H1 (cell line): ENCODE measurements at regions not wholly inside any gene's neighbourhood (a gene's known extent, or its start where the extent isn't known, plus 50 kb on each side); places are given as distances from the start of the nearest gene placed in this dataset.

Experiments
- CTCF ChIA-PET: fragments of 300-600 bp; sonication (Branson Sonifier 250); formaldehyde crosslinking; loops from one replicate; lab custom pipeline; 2021; ENCODE audit not compliant: partially characterized antibody; lab: Charles Lee
- POLR2A ChIA-PET: fragments of 300-600 bp; sonication (Branson Sonifier 250); formaldehyde crosslinking; loops from one replicate; lab custom pipeline; 2021; ENCODE audit warnings: inconsistent platforms; ENCODE audit not compliant: partially characterized antibody; lab: Charles Lee
- DNase-seq, 2 experiments: peaks; one replicate each; pipeline versions ENCODE4 v3.0.0 to v3.0.0-alpha.2; 2010 to 2022; ENCODE audit warnings: low spot score in 2 of 2, low read depth in 1 of 2, mixed read lengths in 1 of 2
- FAIRE-seq: peaks from 2 replicates; lab custom pipeline; 2011; peaks lifted over from hg19 to GRCh38; lab: Jason Lieb, UNC
- H2AFZ ChIP-seq: 2 replicates; pipeline ENCODE4 v1.8.1; 2012; ENCODE audit warnings: low read length, inconsistent platforms
- H2AK5ac ChIP-seq: 2 replicates; pipeline ENCODE4 v1.6.1; 2013; ENCODE audit warnings: low read depth, low read length
- H2BK120ac ChIP-seq: replicated peaks from 2 replicates; pipeline ENCODE3; 2013; ENCODE audit warnings: low read depth, low read length, inconsistent platforms
- H2BK12ac ChIP-seq: 2 replicates; pipeline ENCODE4 v1.6.1; 2013; ENCODE audit warnings: low read depth, low read length
- H2BK15ac ChIP-seq: 2 replicates; pipeline ENCODE4 v1.6.1; 2013; ENCODE audit warnings: low read length
- H2BK20ac ChIP-seq: 2 replicates; pipeline ENCODE4 v1.6.1; 2013; ENCODE audit warnings: low read length
- H2BK5ac ChIP-seq: 2 replicates; pipeline ENCODE4 v1.6.1; 2013; ENCODE audit warnings: low read depth, low read length
- H3K14ac ChIP-seq: 2 replicates; pipeline ENCODE4 v1.6.1; 2013; ENCODE audit warnings: inconsistent platforms; ENCODE audit not compliant: insufficient read length
- H3K18ac ChIP-seq: 2 replicates; pipeline ENCODE4 v1.6.1; 2013; ENCODE audit warnings: low read length; ENCODE audit errors: extremely low read depth
- H3K23ac ChIP-seq: 2 replicates; pipeline ENCODE4 v1.6.1; 2013; ENCODE audit warnings: inconsistent platforms; ENCODE audit not compliant: insufficient read length
- H3K23me2 ChIP-seq: 2 replicates; pipeline ENCODE4 v1.6.1; 2013; ENCODE audit warnings: low read depth, low read length
- H3K27ac ChIP-seq: 2 replicates; pipeline ENCODE4 v1.6.1; 2011; ENCODE audit warnings: low read depth, low read length, inconsistent platforms
- H3K27me3 ChIP-seq, 4 experiments: replicated peaks in 1 of 4; 1 replicate in 1 of 4; 2 replicates in 3 of 4; pipeline versions ENCODE4 v1.6.1 to v1.8.1; 2011 to 2013; ENCODE audit warnings: low read length in 3 of 4, mild to moderate bottlenecking in 3 of 4, inconsistent platforms in 2 of 4, mixed read lengths in 2 of 4, moderate library complexity in 1 of 4; ENCODE audit not compliant: control insufficient read depth in 3 of 4, insufficient read depth in 3 of 4; ENCODE audit errors: extremely low read depth in 1 of 4
- H3K36me3 ChIP-seq, 4 experiments: 2 replicates each; pipeline versions ENCODE4 v1.6.1 to v1.8.1; 2011 to 2013; ENCODE audit warnings: mild to moderate bottlenecking in 4 of 4, low read length in 3 of 4, moderate library complexity in 2 of 4, control low read depth in 1 of 4, inconsistent platforms in 1 of 4; ENCODE audit not compliant: insufficient read depth in 4 of 4, control insufficient read depth in 2 of 4
- H3K4ac ChIP-seq: replicated peaks from 2 replicates; pipeline ENCODE3; 2013; ENCODE audit warnings: low read length, low read depth, mixed read lengths, inconsistent platforms; ENCODE audit not compliant: insufficient read length
- H3K4me1 ChIP-seq, 4 experiments: replicated peaks in 1 of 4; 1 replicate in 1 of 4; 2 replicates in 3 of 4; pipeline versions ENCODE4 v1.6.1 to v1.8.1; 2011 to 2013; ENCODE audit warnings: low read length in 3 of 4, inconsistent platforms in 2 of 4, mixed read lengths in 1 of 4; ENCODE audit not compliant: insufficient read depth in 4 of 4, control insufficient read depth in 3 of 4
- H3K4me2 ChIP-seq, 2 experiments: 2 replicates each; pipeline versions ENCODE4 v1.6.1 to v1.8.1; 2011 to 2013; ENCODE audit warnings: low read depth in 2 of 2, low read length in 2 of 2, control low read depth in 1 of 2, inconsistent platforms in 1 of 2, mild to moderate bottlenecking in 1 of 2; ENCODE audit not compliant: insufficient read depth in 1 of 2
- H3K4me3 ChIP-seq, 4 experiments: fragments of 200-600, 300-600 bp in 1 of 4; sonication (generic), shearing (Covaris generic), sonication (Bioruptor Twin) in 1 of 4; 2 replicates each; pipeline versions ENCODE4 v1.5.1 to v1.8.1; 2011 to 2016; ENCODE audit warnings: low read length in 4 of 4, low read depth in 3 of 4, control low read depth in 2 of 4, inconsistent platforms in 2 of 4, mild to moderate bottlenecking in 2 of 4, mixed read lengths in 1 of 4, moderate library complexity in 1 of 4; ENCODE audit not compliant: insufficient read depth in 2 of 4; ENCODE audit errors: extremely low read depth in 1 of 4
- H3K56ac ChIP-seq: replicated peaks from 2 replicates; pipeline ENCODE3; 2013; ENCODE audit warnings: low read depth, mild to moderate bottlenecking, mixed read lengths, low read length, inconsistent platforms; ENCODE audit not compliant: insufficient read length
- H3K79me1 ChIP-seq: 2 replicates; pipeline ENCODE4 v1.6.1; 2013; ENCODE audit warnings: low read depth, low read length, control low read depth
- H3K79me2 ChIP-seq, 2 experiments: 2 replicates each; pipeline versions ENCODE4 v1.6.1 to v1.8.1; 2012 to 2013; ENCODE audit warnings: low read length in 2 of 2, mild to moderate bottlenecking in 2 of 2, inconsistent platforms in 1 of 2; ENCODE audit not compliant: insufficient read depth in 2 of 2, control insufficient read depth in 1 of 2
- H3K9ac ChIP-seq, 4 experiments: replicated peaks in 1 of 4; 1 replicate in 1 of 4; 2 replicates in 3 of 4; pipeline versions ENCODE4 v1.6.1 to v1.8.1; 2011 to 2013; ENCODE audit warnings: low read depth in 3 of 4, low read length in 3 of 4, control low read depth in 2 of 4, mild to moderate bottlenecking in 2 of 4, moderate library complexity in 2 of 4, inconsistent platforms in 1 of 4; ENCODE audit errors: extremely low read depth in 1 of 4
- H3K9me3 ChIP-seq, 2 experiments: 2 replicates each; pipeline versions ENCODE4 v1.6.1 to v1.8.1; 2012 to 2013; ENCODE audit warnings: mild to moderate bottlenecking in 2 of 2, moderate library complexity in 2 of 2, control low read depth in 1 of 2, inconsistent platforms in 1 of 2, low read depth in 1 of 2, low read length in 1 of 2, mixed read lengths in 1 of 2; ENCODE audit not compliant: insufficient read depth in 2 of 2
- H4K20me1 ChIP-seq, 2 experiments: replicated peaks in 1 of 2; 2 replicates each; pipeline versions ENCODE3 to v1.8.1; 2011 to 2013; ENCODE audit warnings: inconsistent platforms in 2 of 2, low read length in 2 of 2, mild to moderate bottlenecking in 1 of 2; ENCODE audit not compliant: insufficient read depth in 2 of 2, control insufficient read depth in 1 of 2
- H4K5ac ChIP-seq: 2 replicates; pipeline ENCODE4 v1.6.1; 2013; ENCODE audit warnings: low read length, low read depth, mixed read lengths, inconsistent platforms; ENCODE audit not compliant: insufficient read length
- H4K8ac ChIP-seq: 2 replicates; pipeline ENCODE4 v1.8.0; 2013; ENCODE audit warnings: mild to moderate bottlenecking, moderate library complexity, low read length, inconsistent platforms; ENCODE audit not compliant: insufficient read depth; ENCODE audit errors: extremely low read depth
- H4K91ac ChIP-seq: replicated peaks from 2 replicates; pipeline ENCODE3; 2013; ENCODE audit warnings: low read length, mixed read lengths, inconsistent platforms; ENCODE audit not compliant: insufficient read length
- ASH2L ChIP-seq: fragments of 200-600, 300-600 bp; sonication (generic); IDR thresholded peaks from one replicate; pipeline ENCODE4 v1.7.1; 2017; ENCODE audit warnings: low read length
- BRCA1 ChIP-seq: IDR thresholded peaks from 2 replicates; pipeline ENCODE4 v1.6.1; 2012; ENCODE audit warnings: low read depth, low read length, improper control_type of control experiment
- CBX5 ChIP-seq: fragments of 300-800, 300-1000 bp; sonication (generic); IDR thresholded peaks from 2 replicates; pipeline ENCODE4 v1.7.1; 2016; ENCODE audit warnings: antibody characterized with exemption, low read length, low read depth
- GABPA ChIP-seq: IDR thresholded peaks from 2 replicates; pipeline ENCODE4 v1.6.1; 2011; ENCODE audit warnings: mild to moderate bottlenecking, low read length, moderate library complexity, borderline replicate concordance; ENCODE audit not compliant: insufficient read depth
- HDAC2 ChIP-seq, 2 experiments: fragments of 300-600 bp in 1 of 2; sonication (generic) in 1 of 2; IDR thresholded peaks; 2 replicates each; pipeline ENCODE4 v1.6.1; 2011 to 2012; ENCODE audit warnings: low read depth in 2 of 2, low read length in 2 of 2, mild to moderate bottlenecking in 2 of 2, moderate library complexity in 2 of 2, borderline replicate concordance in 1 of 2, inconsistent platforms in 1 of 2
- HDAC6 ChIP-seq: IDR thresholded peaks from one replicate; pipeline ENCODE4 v1.7.1; 2012; ENCODE audit warnings: low read depth, mild to moderate bottlenecking, inconsistent platforms, low read length, moderate library complexity
- NRF1 ChIP-seq: IDR thresholded peaks from 2 replicates; pipeline ENCODE4 v1.6.1; 2011; ENCODE audit warnings: mild to moderate bottlenecking, low read depth, low read length, improper control_type of control experiment
- PHF8 ChIP-seq: fragments of 200-600 bp; sonication (generic); conservative IDR thresholded peaks from 2 replicates; pipeline ENCODE4 v1.7.1; 2012; ENCODE audit warnings: low read depth, mild to moderate bottlenecking, inconsistent platforms, low read length, moderate library complexity
- POLR2A ChIP-seq, 2 experiments: IDR thresholded peaks; 1 replicate in 1 of 2; 2 replicates in 1 of 2; pipeline ENCODE4 v1.6.1; 2011; ENCODE audit warnings: low read depth in 2 of 2, low read length in 2 of 2, mild to moderate bottlenecking in 2 of 2; ENCODE audit errors: control extremely low read depth in 1 of 2
- POLR2AphosphoS5 ChIP-seq: IDR thresholded peaks from 2 replicates; pipeline ENCODE4 v1.6.1; 2011; ENCODE audit warnings: low read depth, low read length
- SAP30 ChIP-seq: fragments of 300-600 bp; sonication (generic); IDR thresholded peaks from 2 replicates; pipeline ENCODE4 v1.7.1; 2012; ENCODE audit warnings: low read length, moderate library complexity, mild to moderate bottlenecking, inconsistent platforms; ENCODE audit not compliant: insufficient read depth, insufficient replicate concordance
- SIN3A ChIP-seq, 2 experiments: IDR thresholded peaks in 1 of 2; conservative IDR thresholded peaks in 1 of 2; 2 replicates each; pipeline ENCODE4 v1.6.1; 2011 to 2012; ENCODE audit warnings: low read length in 2 of 2, improper control_type of control experiment in 1 of 2, low read depth in 1 of 2, mild to moderate bottlenecking in 1 of 2
- SP4 ChIP-seq: IDR thresholded peaks from 2 replicates; pipeline ENCODE4 v1.6.1; 2012; ENCODE audit warnings: low read length, inconsistent platforms
- SRF ChIP-seq: IDR thresholded peaks from 2 replicates; pipeline ENCODE4 v1.6.1; 2011; ENCODE audit warnings: mild to moderate bottlenecking, low read depth, low read length, moderate library complexity
- YY1 ChIP-seq: IDR thresholded peaks from 2 replicates; pipeline ENCODE4 v1.6.1; 2011; ENCODE audit warnings: low read depth, mild to moderate bottlenecking, low read length
- WGBS, 2 experiments: shearing (Covaris generic) in 1 of 2; methylation state at CpG; one replicate each; pipeline versions ENCODE4 v1.1.6 to v1.1.7; 2013 to 2015; ENCODE audit warnings: low lambda C conversion rate in 2 of 2, mixed read lengths in 2 of 2, inconsistent platforms in 1 of 2, low coverage in 1 of 2, missing lambda C conversion rate in 1 of 2; ENCODE audit not compliant: insufficient replicate concordance in 2 of 2, insufficient coverage in 1 of 2, insufficient read length in 1 of 2; ENCODE audit errors: extremely low coverage in 1 of 2, missing lambda C conversion rate in 1 of 2; 5-methylcytosine and 5-hydroxymethylcytosine counted together

DNA sequence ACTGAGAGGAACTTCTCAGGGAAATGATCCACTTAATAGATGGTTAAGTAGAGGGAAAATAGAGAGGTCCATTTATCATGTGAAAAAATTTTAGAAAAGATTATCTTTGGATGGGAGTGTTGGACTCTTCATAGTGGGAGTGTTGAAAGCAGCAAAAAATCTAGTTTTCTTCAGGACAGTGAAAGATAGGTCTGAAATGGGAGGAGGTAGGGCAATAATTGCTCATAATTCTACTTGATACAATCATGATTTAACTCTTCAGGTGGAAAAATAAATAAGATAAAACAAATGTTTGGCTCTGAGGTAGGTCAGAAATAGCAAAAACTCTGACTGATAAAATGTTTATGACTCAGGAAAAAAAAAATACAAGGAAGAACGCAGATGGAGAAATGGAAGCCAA is 144.1 kb upstream of the DPH6 start:
- no peaks in the 10 kb centered on the region for H3K23me2 ChIP-seq
- no peak overlapping the region for H3K4me2 ChIP-seq
- no peak overlapping the region for H4K91ac ChIP-seq
- no peak overlapping the region for H2BK20ac ChIP-seq
- no peak overlapping the region for H3K56ac ChIP-seq
- H2AFZ ChIP-seq = no peak overlapping the region
- no peak overlapping the region for H3K14ac ChIP-seq
- H3K18ac ChIP-seq = no peak overlapping the region
- H3K9me3 ChIP-seq = no peaks in the 10 kb centered on the region
- no peak overlapping the region for H2BK120ac ChIP-seq
- 87% methylated on average over 1 of the region's 1 CpG; no CpG with 5 or more reads in 1 of the 2 experiments for WGBS, 2 experiments
- H4K8ac ChIP-seq = no peak overlapping the region
- no peaks in the 10 kb centered on the region for H4K20me1 ChIP-seq
- no peak overlapping the region for H3K27ac ChIP-seq
- no peak overlapping the region for H3K9ac ChIP-seq
- POLR2A ChIA-PET = no interaction called here
- no peak overlapping the region for H3K23ac ChIP-seq
- no peak overlapping the region for H3K4ac ChIP-seq
- no peak overlapping the region for H2BK12ac ChIP-seq
- no peak for DNase-seq
- FAIRE-seq = no peak
- no peaks in the 10 kb centered on the region for H3K79me2 ChIP-seq
- H4K5ac ChIP-seq = no peak overlapping the region
- H3K79me1 ChIP-seq = no peaks in the 10 kb centered on the region
- H2BK5ac ChIP-seq = no peak overlapping the region
- CTCF ChIA-PET = no interaction called here
- no peaks in the 10 kb centered on the region for H3K36me3 ChIP-seq
- H3K4me3 ChIP-seq = no peak overlapping the region
- H3K27me3 ChIP-seq = no peaks in the 10 kb centered on the region
- H2BK15ac ChIP-seq = no peak overlapping the region
- no peaks in the 10 kb centered on the region for H3K4me1 ChIP-seq
- no peak overlapping the region for H2AK5ac ChIP-seq
- TF ChIP-seq ASH2L = no peak
- TF ChIP-seq HDAC6 = no peak
- no peak for TF ChIP-seq PHF8
- TF ChIP-seq NRF1 = no peak
- no peak for TF ChIP-seq SRF
- no peak for TF ChIP-seq SIN3A (conservative IDR thresholded peaks at IDR 0.05 in 1 of 2, IDR thresholded peaks at IDR 0.05 in 1 of 2; ENCODE audit: low read depth in 1 of 2, low read length in 2 of 2)
- no peak for TF ChIP-seq YY1
- no peak for TF ChIP-seq POLR2AphosphoS5
- TF ChIP-seq BRCA1 = no peak
- no peak for TF ChIP-seq SAP30
- no peak for TF ChIP-seq SP4
- TF ChIP-seq POLR2A (IDR thresholded peaks at IDR 0.05; ENCODE audit: control extremely low read depth in 1 of 2, low read depth in 2 of 2, low read length in 2 of 2) = no peak
- no peak for TF ChIP-seq CBX5
- no peak for TF ChIP-seq GABPA
- TF ChIP-seq HDAC2 (IDR thresholded peaks at IDR 0.05; ENCODE audit: borderline replicate concordance in 1 of 2, low read depth in 2 of 2, low read length in 2 of 2) = no peak
